ENCODE measurements at regions not wholly inside any gene's neighbourhood (a gene's known extent, or its start where the extent isn't known, plus 50 kb on each side); places are given as distances from the start of the nearest gene placed in this dataset.

GRCh38 chr5:42005561-42006153 lies 80.6 kb downstream of the FBXO4 start:
- no peaks in the 10 kb centered on the region for H3K4me1 ChIP-seq (ENCODE audit: control insufficient read depth in 4 of 4, insufficient read depth in 4 of 4, low read length in 3 of 4)
- H3K36me3 ChIP-seq (ENCODE audit: control insufficient read depth in 4 of 4, insufficient read depth in 3 of 4, low read depth in 1 of 4, low read length in 3 of 4) = no peaks in the 10 kb centered on the region
- no peaks in the 10 kb centered on the region for H3K27me3 ChIP-seq (ENCODE audit: control insufficient read depth in 4 of 4, insufficient read depth in 4 of 4, low read length in 3 of 4)
- TF ChIP-seq ATF3 (IDR thresholded peaks at IDR 0.05) (no peak), CTCF (IDR thresholded peaks at IDR 0.05; ENCODE audit: low read depth, low read length, missing input control) (peak; percentile 70), FOXA1 (IDR thresholded peaks at IDR 0.05) (no peak), RAD21 (IDR thresholded peaks at IDR 0.05) (peak; percentile 66 to 75)
- WGBS = 9% methylated on average over 1 of the region's 1 CpG
- H3K9me3 ChIP-seq (ENCODE audit: control insufficient read depth in 4 of 4, low read length in 3 of 4) = no peaks in the 10 kb centered on the region
- H3K4me3 ChIP-seq (ENCODE audit: low read depth in 1 of 3, low read length in 3 of 3) = no peak overlapping the region
- no peak overlapping the region for H3K27ac ChIP-seq (ENCODE audit: low read depth in 1 of 2, low read length in 2 of 2)
- DNase-seq (ENCODE audit: low spot score) = no peak
- H3K9ac ChIP-seq (ENCODE audit: low read depth in 1 of 2, low read length in 2 of 2) = no peak overlapping the region

GRCh38 chr5:42013561-42013960 lies 88.5 kb downstream of the FBXO4 start:
- no peak overlapping the region for H3K4me3 ChIP-seq (ENCODE audit: low read depth in 1 of 3, low read length in 3 of 3)
- H3K36me3 ChIP-seq (ENCODE audit: control insufficient read depth in 4 of 4, insufficient read depth in 3 of 4, low read depth in 1 of 4, low read length in 3 of 4) = no peaks in the 10 kb centered on the region
- H3K9me3 ChIP-seq (ENCODE audit: control insufficient read depth in 4 of 4, low read length in 3 of 4) = no peaks in the 10 kb centered on the region
- WGBS = 39% methylated on average over 5 of the region's 5 CpGs
- no peaks in the 10 kb centered on the region for H3K27me3 ChIP-seq (ENCODE audit: control insufficient read depth in 4 of 4, insufficient read depth in 4 of 4, low read length in 3 of 4)
- H3K4me1 ChIP-seq (ENCODE audit: control insufficient read depth in 4 of 4, insufficient read depth in 4 of 4, low read length in 3 of 4) = peaks cover 0 to 9% (median 5%) of the 10 kb centered on the region in 4 donors
- H3K9ac ChIP-seq (ENCODE audit: low read depth in 1 of 2, low read length in 2 of 2) = no peak overlapping the region
- no peak overlapping the region for H3K27ac ChIP-seq (ENCODE audit: low read depth in 1 of 2, low read length in 2 of 2)
- no peak for DNase-seq (ENCODE audit: low spot score)
- no peak for TF ChIP-seq RXRA (IDR thresholded peaks at IDR 0.05)
- TF ChIP-seq FOXA1 (IDR thresholded peaks at IDR 0.05) = no peak
- no peak for TF ChIP-seq GABPA (IDR thresholded peaks at IDR 0.05 in 1 of 2, conservative IDR thresholded peaks at IDR 0.05 in 1 of 2)
- no peak for TF ChIP-seq ZBTB33 (IDR thresholded peaks at IDR 0.05)
- no peak for TF ChIP-seq YY1 (IDR thresholded peaks at IDR 0.05)
- no peak for TF ChIP-seq HNF4G (IDR thresholded peaks at IDR 0.05)
- no peak for TF ChIP-seq FOXA2 (IDR thresholded peaks at IDR 0.05)
- TF ChIP-seq MAX (IDR thresholded peaks at IDR 0.05) = no peak
- no peak for TF ChIP-seq TAF1 (conservative IDR thresholded peaks at IDR 0.05)
- TF ChIP-seq REST (IDR thresholded peaks at IDR 0.05) = no peak
- TF ChIP-seq CTCF (IDR thresholded peaks at IDR 0.05; ENCODE audit: low read depth, low read length, missing input control) = no peak
- no peak for TF ChIP-seq NR2F2 (IDR thresholded peaks at IDR 0.05)
- no peak for TF ChIP-seq EGR1 (IDR thresholded peaks at IDR 0.05; ENCODE audit: low read depth in 2 of 2)

Data from liver (tissue), 8 donors.